DND-41 (cell line): ENCODE measurements at regions not wholly inside any gene's neighbourhood (a gene's known extent, or its start where the extent isn't known, plus 50 kb on each side); places are given as distances from the start of the nearest gene placed in this dataset.

Experiments used
- EZH2 ChIP-seq: IDR thresholded peaks from 3 replicates; pipeline ENCODE4 v1.6.1; 2012; ENCODE audit warnings: borderline replicate concordance, low read depth, mild to moderate bottlenecking, moderate library complexity, low read length, inconsistent platforms; ENCODE audit not compliant: severe bottlenecking
- TF ChIP-seq, protein P1 (sequence below): IDR thresholded peaks from 2 replicates; pipeline ENCODE4 v1.5.1; 2012; ENCODE audit warnings: borderline replicate concordance, low read length, moderate library complexity, mild to moderate bottlenecking; ENCODE audit not compliant: poor library complexity, severe bottlenecking; ENCODE audit errors: extremely low read depth

- TF ChIP-seq, protein P1, sequence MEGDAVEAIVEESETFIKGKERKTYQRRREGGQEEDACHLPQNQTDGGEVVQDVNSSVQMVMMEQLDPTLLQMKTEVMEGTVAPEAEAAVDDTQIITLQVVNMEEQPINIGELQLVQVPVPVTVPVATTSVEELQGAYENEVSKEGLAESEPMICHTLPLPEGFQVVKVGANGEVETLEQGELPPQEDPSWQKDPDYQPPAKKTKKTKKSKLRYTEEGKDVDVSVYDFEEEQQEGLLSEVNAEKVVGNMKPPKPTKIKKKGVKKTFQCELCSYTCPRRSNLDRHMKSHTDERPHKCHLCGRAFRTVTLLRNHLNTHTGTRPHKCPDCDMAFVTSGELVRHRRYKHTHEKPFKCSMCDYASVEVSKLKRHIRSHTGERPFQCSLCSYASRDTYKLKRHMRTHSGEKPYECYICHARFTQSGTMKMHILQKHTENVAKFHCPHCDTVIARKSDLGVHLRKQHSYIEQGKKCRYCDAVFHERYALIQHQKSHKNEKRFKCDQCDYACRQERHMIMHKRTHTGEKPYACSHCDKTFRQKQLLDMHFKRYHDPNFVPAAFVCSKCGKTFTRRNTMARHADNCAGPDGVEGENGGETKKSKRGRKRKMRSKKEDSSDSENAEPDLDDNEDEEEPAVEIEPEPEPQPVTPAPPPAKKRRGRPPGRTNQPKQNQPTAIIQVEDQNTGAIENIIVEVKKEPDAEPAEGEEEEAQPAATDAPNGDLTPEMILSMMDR: no peak
- no peak for TF ChIP-seq EZH2
These were observed 82.3 kb upstream of the AGTR1 start for GRCh38 chr3:148615382-148615781.
